HUES64 (cell line): ENCODE measurements at regions not wholly inside any gene's neighbourhood (a gene's known extent, or its start where the extent isn't known, plus 50 kb on each side); places are given as distances from the start of the nearest gene placed in this dataset.
"Not testable (repeated sequence)": the region's sequence is repeated elsewhere in the genome, so short reads cannot be mapped to it uniquely, and the experiment has no call there.

Experiments
- H3K27ac ChIP-seq: 2 replicates; pipeline ENCODE4 v1.7.0; 2013; ENCODE audit warnings: low read depth, low read length, inconsistent platforms
- H3K27me3 ChIP-seq: 2 replicates; pipeline ENCODE4 v1.6.1; 2013; ENCODE audit warnings: mild to moderate bottlenecking, low read length; ENCODE audit not compliant: insufficient read depth
- H3K36me3 ChIP-seq: 2 replicates; pipeline ENCODE4 v1.6.1; 2013; ENCODE audit warnings: mild to moderate bottlenecking, low read length; ENCODE audit not compliant: insufficient read depth
- H3K4me1 ChIP-seq: 2 replicates; pipeline ENCODE4 v1.6.1; 2013; ENCODE audit warnings: mild to moderate bottlenecking, low read length, moderate library complexity; ENCODE audit not compliant: insufficient read depth
- H3K4me3 ChIP-seq: 2 replicates; pipeline ENCODE4 v1.5.1; 2013; ENCODE audit warnings: mild to moderate bottlenecking, low read length, moderate library complexity
- H3K9ac ChIP-seq: 2 replicates; pipeline ENCODE4 v1.6.1; 2013; ENCODE audit warnings: mild to moderate bottlenecking, low read depth, low read length
- H3K9me3 ChIP-seq: 2 replicates; pipeline ENCODE4 v1.6.1; 2013; ENCODE audit warnings: low read depth, low read length; ENCODE audit not compliant: insufficient read depth
- WGBS: fragments of 150-250, 120-280 bp; methylation state at CpG from one replicate; pipeline ENCODE4 v1.1.7; 2013; ENCODE audit warnings: missing lambda C conversion rate; 5-methylcytosine and 5-hydroxymethylcytosine counted together

DNA sequence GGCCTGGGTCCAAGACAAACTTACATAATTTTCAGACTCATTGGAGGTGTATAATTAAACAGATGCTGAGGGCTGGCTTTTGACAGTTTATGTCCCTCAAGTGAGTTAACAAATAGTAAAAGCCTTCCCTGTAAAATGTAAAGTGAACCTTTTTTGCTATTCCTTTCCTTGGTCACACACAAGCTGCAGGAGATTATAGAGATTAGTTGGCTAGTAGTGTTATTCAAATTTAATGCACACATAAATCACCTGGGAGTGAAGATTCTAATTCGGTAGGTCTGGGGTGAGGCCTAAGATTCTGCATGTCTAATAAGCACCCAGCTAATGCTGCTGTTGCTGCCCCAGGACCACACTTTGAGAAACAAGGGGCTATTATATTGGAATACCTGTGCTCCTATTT is 206.2 kb upstream of the SSTR1 start:
- no peaks in the 10 kb centered on the region for H3K9me3 ChIP-seq
- 44% methylated on average over 1 of the region's 1 CpG for WGBS
- no peak overlapping the region for H3K27ac ChIP-seq

DNA sequence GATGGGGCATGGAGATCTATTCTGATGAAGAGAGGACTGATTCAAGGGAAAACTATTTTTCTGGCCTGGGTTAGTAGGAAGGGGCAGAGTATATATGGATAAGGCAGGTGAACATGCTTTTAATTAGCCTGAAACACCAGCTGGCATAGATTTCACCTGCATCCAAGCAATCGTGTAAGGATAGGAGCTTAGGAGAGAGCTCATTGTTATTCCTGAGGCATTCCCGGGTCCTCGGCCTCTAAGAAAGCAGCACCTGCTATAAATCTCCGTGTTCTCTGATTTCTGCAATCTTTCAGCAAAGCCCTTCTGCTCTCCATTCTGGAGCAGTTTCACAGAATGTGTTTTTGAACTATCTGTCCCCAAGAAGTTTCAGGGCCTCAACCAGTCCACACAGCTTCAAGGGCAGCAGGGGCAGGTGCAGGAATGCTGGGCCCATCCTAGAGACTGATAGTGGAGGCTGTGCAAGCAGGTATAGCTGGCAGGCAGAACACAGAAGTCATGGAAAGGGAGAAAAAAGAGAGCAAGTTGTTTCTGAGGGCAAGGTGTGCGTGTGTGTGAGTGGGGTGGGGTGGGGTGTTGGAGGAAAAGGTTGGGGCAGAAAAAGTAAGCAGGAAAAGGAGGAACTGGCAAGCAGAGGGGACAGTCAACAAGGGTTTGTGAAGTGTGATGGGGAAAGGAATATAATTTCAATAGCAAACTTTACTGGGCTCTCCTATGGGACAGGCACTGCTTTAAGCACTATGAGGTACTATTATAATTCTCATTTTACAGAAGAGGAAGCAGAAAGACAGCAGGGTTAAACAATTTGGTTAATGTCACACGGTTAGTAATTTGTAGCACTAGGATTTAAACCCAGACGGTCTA is 203.7 kb upstream of the SSTR1 start:
- H3K27ac ChIP-seq = no peak overlapping the region
- no peak overlapping the region for H3K9ac ChIP-seq
- 75% methylated on average over 7 of the region's 7 CpGs for WGBS
- no peaks in the 10 kb centered on the region for H3K9me3 ChIP-seq
- H3K36me3 ChIP-seq = no peaks in the 10 kb centered on the region
- H3K4me3 ChIP-seq = no peak overlapping the region
- peaks cover 21% of the 10 kb centered on the region for H3K4me1 ChIP-seq
- no peaks in the 10 kb centered on the region for H3K27me3 ChIP-seq

More for the DNA sequence above, 206.2 kb upstream of the SSTR1 start:
- Histone ChIP-seq H3K27me3 (no peaks in the 10 kb centered on the region), H3K4me3 (no peak overlapping the region), H3K36me3 (no peaks in the 10 kb centered on the region), H3K9ac (no peak overlapping the region), H3K4me1 (peaks cover 21% of the 10 kb centered on the region)

DNA sequence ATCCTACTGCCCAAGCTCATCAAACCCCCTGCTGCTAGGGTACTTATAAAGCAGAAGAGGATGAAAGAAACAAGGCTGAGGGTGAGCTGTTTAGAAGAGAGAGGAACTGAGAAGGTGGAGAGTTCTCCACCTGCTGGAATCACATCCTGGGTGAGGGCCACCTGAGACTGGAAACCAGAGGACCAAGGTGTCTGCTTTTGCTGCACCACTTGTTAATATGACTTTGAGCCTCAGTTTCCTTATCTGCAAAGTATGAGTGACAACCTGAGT is 203.2 kb upstream of the SSTR1 start:
- Histone ChIP-seq H3K36me3 (no peaks in the 10 kb centered on the region), H3K27ac (no peak overlapping the region), H3K27me3 (no peaks in the 10 kb centered on the region), H3K4me3 (no peak overlapping the region), H3K9me3 (no peaks in the 10 kb centered on the region), H3K9ac (no peak overlapping the region), H3K4me1 (peaks cover 20% of the 10 kb centered on the region)

DNA sequence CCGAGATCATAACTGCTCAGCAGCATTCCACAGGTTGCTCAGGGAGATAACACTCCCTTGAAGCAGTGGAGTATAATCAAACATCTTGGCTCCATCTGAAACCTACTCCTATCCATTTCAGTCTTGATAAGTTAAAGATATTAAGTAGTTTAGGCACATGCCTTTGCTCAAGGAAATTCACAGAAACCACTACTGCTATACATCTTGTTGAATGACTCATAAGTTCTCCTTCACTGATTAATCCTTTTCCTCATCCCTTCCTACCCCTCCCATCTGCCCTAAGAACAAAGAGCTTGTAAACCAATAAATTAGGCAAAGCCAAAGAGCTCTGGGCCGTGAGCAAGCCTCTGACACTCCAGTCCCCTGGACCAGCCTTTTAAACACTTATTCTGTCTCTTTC is 196.5 kb upstream of the SSTR1 start:
- H3K4me1 ChIP-seq, H3K9ac ChIP-seq, H3K36me3 ChIP-seq, H3K27ac ChIP-seq, H3K4me3 ChIP-seq, H3K27me3 ChIP-seq: not testable (repeated sequence)
- H3K9me3 ChIP-seq = peaks cover 43% of the 10 kb centered on the region
- 86% methylated on average over 2 of the region's 2 CpGs for WGBS

DNA sequence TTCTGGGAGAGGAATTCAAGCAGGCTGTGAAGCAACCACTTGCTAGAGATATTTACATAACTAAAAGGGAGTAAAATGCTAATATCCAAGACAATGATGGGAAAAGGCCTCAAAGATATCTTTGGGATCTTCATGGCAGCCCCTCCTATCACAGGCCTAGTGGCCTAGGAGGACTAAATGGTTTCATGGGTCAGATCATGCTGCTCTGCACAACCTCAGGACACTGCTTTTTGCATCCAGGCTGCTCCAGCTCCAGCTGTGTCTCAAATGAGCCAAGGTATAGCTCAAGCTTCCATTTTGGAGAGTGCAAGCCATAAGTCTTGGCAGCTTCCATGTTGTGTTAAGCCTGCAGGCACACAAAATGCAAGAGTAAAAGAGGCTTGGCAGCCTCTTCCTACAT is 195.6 kb upstream of the SSTR1 start:
- Histone ChIP-seq H3K27me3 (no peaks in the 10 kb centered on the region), H3K36me3 (0 out of 2 replicates have a peak, but pooled peaks cover 4% of the 10 kb centered on the region), H3K27ac (no peak overlapping the region), H3K4me1 (no peaks in the 10 kb centered on the region), H3K9ac (no peak overlapping the region), H3K4me3 (no peak overlapping the region), H3K9me3 (peaks cover 43% of the 10 kb centered on the region)

DNA sequence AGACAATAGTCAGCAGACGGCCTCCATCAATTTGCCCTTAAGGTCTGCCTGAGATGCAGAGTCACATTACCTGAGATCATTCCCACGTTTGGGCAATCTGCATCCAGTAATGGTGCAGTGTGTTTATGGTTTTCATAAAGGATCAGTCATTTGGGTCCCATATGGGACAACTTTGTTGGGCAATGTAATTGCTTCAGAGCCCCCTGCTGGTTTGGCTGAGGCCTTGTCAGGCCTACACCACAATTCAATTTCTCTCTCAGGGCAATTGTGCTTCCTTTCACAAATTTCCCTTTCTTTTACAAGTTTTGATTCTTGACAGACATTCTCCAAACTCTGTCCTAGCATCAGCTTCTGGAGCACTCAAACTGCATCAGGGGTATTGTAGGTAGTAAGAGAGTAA is 191.2 kb upstream of the SSTR1 start:
- H3K4me1 ChIP-seq = no peaks in the 10 kb centered on the region
- no peak overlapping the region for H3K4me3 ChIP-seq
- no peak overlapping the region for H3K9ac ChIP-seq
- no peaks in the 10 kb centered on the region for H3K27me3 ChIP-seq
- no peak overlapping the region for H3K27ac ChIP-seq
- 0 out of 2 replicates have a peak, but pooled peaks cover 4% of the 10 kb centered on the region for H3K36me3 ChIP-seq
- H3K9me3 ChIP-seq = peaks cover 34% of the 10 kb centered on the region
- WGBS = 90% methylated on average over 2 of the region's 2 CpGs

DNA sequence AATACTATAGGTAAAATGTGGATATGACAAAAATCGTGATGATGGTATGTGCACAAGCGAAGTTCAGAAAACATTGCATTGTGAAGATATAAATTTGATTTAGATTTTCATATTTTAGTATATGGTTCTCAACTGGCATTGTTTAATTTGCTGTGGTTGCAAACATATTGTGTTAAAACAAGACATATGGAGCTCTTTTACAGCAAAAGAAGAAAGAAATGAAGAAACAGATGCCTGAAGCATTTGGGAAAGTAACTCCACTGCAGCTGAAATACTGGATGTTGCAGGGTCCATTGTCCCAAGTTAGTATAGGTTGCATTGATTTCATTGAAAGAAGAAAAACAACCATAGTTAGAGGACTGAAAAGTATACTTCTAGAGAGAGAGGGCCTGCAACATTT is 185.8 kb upstream of the SSTR1 start:
- Histone ChIP-seq H3K27me3 (no peaks in the 10 kb centered on the region), H3K27ac (no peak overlapping the region), H3K9me3 (no peaks in the 10 kb centered on the region), H3K4me1 (no peaks in the 10 kb centered on the region), H3K4me3 (no peak overlapping the region), H3K36me3 (no peaks in the 10 kb centered on the region), H3K9ac (no peak overlapping the region)
- whole genome bisulfite sequencing = 100% methylated on average over 2 of the region's 2 CpGs

DNA sequence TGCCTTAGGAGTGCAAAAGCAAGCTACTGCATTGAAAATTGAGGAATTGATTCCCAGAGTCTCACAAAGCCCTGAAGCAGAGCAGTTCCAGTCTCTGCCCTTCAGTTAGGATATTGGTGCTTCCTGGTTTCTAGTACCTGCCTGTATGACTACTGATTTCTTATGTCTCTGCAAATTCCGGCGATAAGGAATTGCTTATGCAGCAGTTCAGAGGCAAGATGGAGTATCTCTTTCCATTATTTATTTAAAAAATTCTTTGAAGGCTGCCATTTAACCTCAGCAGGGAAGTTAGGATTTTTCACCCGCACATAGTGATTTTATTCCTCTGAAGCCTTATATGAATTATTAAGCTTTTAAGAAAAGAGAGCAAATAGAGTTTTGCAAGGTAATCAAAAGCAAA is 184.9 kb upstream of the SSTR1 start:
- Histone ChIP-seq H3K36me3 (no peaks in the 10 kb centered on the region), H3K27me3 (no peaks in the 10 kb centered on the region), H3K4me3 (no peak overlapping the region), H3K27ac (no peak overlapping the region), H3K4me1 (no peaks in the 10 kb centered on the region), H3K9ac (no peak overlapping the region), H3K9me3 (no peaks in the 10 kb centered on the region)
- 100% methylated on average over 3 of the region's 3 CpGs for WGBS

DNA sequence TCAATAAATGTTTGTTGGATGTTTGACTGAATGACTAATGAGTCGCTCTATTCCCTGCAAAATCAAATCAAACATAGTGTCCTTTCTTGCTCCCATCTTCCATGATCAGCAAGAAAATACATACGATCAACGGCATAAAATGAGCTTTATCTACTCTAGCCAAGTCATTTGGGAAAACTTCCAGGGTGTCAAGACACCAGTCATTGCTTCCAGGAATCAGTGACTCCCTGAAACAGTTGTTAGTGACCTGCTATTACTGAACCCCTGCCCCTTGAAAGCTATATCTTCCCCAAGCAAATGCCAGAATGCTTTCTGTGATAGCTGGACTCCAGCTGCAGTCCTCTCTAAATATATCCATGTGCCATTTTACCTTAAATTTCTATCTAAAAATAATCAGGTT is 169.5 kb upstream of the SSTR1 start:
- Histone ChIP-seq H3K27ac (no peak overlapping the region), H3K9ac (no peak overlapping the region), H3K4me1 (peaks cover 7% of the 10 kb centered on the region; the same call in 1 of the 2 replicates), H3K27me3 (no peaks in the 10 kb centered on the region), H3K4me3 (no peak overlapping the region), H3K36me3 (no peaks in the 10 kb centered on the region), H3K9me3 (no peaks in the 10 kb centered on the region)
- 94% methylated on average over 3 of the region's 3 CpGs for WGBS

DNA sequence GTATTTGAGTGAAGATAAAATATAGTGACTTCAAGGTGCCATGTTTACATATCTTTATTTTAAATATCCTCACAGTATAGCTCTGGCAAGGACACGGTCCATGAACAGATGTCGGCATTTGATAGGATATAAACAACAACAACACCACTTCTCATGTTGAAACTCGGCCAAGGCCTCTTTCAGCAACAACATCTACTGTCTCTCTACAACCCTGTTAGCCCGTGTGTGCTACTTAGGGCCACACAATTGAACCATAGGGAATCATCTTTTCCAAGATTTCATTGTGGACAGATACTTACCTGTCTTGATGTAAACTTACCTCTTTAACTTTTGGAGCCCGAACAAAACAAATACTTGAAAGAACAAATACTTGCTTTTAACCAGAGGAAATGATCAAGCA is 168.7 kb upstream of the SSTR1 start:
- Histone ChIP-seq H3K4me3 (no peak overlapping the region), H3K36me3 (no peaks in the 10 kb centered on the region), H3K4me1 (peaks cover 7% of the 10 kb centered on the region; the same call in 1 of the 2 replicates), H3K27ac (no peak overlapping the region), H3K27me3 (no peaks in the 10 kb centered on the region), H3K9ac (no peak overlapping the region), H3K9me3 (no peaks in the 10 kb centered on the region)
- 93% methylated on average over 5 of the region's 5 CpGs for WGBS

DNA sequence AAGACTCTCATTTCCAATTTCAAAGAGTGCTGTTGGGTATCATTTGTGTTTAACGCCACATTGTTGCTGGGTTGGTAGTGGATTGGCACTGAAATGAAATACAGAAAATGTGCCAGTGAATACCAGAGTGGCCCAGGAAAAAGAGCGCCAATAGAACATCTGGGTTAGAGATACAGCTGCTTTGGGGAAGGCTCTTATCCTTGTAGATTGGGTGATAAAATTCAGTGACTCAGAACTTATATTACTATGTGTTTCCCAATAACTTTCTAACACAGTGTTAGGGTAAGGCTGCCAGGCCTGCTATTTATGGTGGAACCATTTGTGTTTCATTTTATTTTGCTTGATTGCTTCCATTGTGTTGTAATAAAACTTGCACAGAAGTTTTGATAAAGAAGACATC is 168.2 kb upstream of the SSTR1 start:
- Histone ChIP-seq H3K4me3 (no peak overlapping the region), H3K4me1 (peaks cover 7% of the 10 kb centered on the region; the same call in 1 of the 2 replicates), H3K36me3 (no peaks in the 10 kb centered on the region), H3K27ac (no peak overlapping the region), H3K9ac (no peak overlapping the region), H3K9me3 (no peaks in the 10 kb centered on the region), H3K27me3 (no peaks in the 10 kb centered on the region)
- WGBS = 99% methylated on average over 2 of the region's 2 CpGs

DNA sequence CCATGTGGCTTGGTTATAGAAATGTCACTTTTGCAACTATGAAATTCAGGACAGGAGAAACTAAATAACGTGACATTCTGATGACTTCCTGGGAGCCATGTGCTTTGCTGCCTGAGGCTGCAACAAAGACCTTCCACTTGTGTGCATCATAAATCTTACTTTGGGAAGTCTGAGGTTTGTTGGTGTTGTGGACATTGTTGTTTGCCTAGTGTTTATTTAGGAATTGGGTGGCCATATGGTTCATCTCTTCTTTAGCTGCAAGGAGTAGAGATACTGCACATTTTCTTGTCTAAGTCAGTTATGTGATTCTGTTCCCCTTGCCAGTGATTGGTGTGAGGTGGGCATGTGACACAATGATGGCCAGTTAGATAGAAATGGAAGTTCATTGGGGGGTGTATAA is 167.3 kb upstream of the SSTR1 start:
- Histone ChIP-seq H3K4me3 (no peak overlapping the region), H3K9ac (no peak overlapping the region), H3K9me3 (no peaks in the 10 kb centered on the region), H3K27me3 (no peaks in the 10 kb centered on the region), H3K27ac (no peak overlapping the region), H3K36me3 (no peaks in the 10 kb centered on the region), H3K4me1 (peaks cover 7% of the 10 kb centered on the region; the same call in 1 of the 2 replicates)
- WGBS = 98% methylated on average over 1 of the region's 1 CpG
